ENCODE measurements at regions not wholly inside any gene's neighbourhood (a gene's known extent, or its start where the extent isn't known, plus 50 kb on each side); places are given as distances from the start of the nearest gene placed in this dataset.

- Histone ChIP-seq H3F3A (replicated peaks; ENCODE audit: insufficient read depth) (no peaks in the 10 kb centered on the region), H3K27ac (ENCODE audit: low read depth in 2 of 2, low read length in 1 of 2) (peak overlapping the region in 1 of 2 experiments; percentile 74; a peak in 1 of 4 replicates), H2AFZ (ENCODE audit: low read depth) (no peak overlapping the region), H3K4me2 (no peak overlapping the region), H3K4me1 (ENCODE audit: control insufficient read depth in 1 of 2, insufficient read depth in 2 of 2, low read depth in 1 of 2, low read length in 1 of 2) (peaks cover 0 to 17% of the 10 kb centered on the region in 2 experiments; a peak in 1 of 4 replicates), H3K79me2 (ENCODE audit: insufficient read depth) (no peaks in the 10 kb centered on the region), H3K4me3 (ENCODE audit: low read depth in 2 of 2, low read length in 1 of 2) (no peak overlapping the region), H4K20me1 (ENCODE audit: insufficient read depth) (no peaks in the 10 kb centered on the region), H3K9ac (no peak overlapping the region), H3K9me3 (no peaks in the 10 kb centered on the region), H3K9me2 (no peaks in the 10 kb centered on the region), H3K36me3 (replicated peaks in 1 of 2; ENCODE audit: control insufficient read depth in 1 of 2, insufficient read depth in 2 of 2, low read length in 1 of 2) (no peaks in the 10 kb centered on the region), H3K27me3 (ENCODE audit: insufficient read depth) (peaks cover 9% of the 10 kb centered on the region; the same call in 1 of the 2 replicates)
- POLR2A ChIA-PET, result no interaction called here
- DNase-seq, result no peak
- TF ChIP-seq SMC3 (IDR thresholded peaks at IDR 0.05; ENCODE audit: low read depth, low read length) (no peak), REST (IDR thresholded peaks at IDR 0.05; ENCODE audit: low read depth, low read length) (no peak), EP300 (IDR thresholded peaks at IDR 0.05; ENCODE audit: borderline replicate concordance in 1 of 2, low read depth in 1 of 2, low read length in 1 of 2) (no peak), USF2 (IDR thresholded peaks at IDR 0.05; ENCODE audit: borderline replicate concordance, low read depth, low read length) (no peak), JUND (IDR thresholded peaks at IDR 0.05) (no peak), PBX3 (IDR thresholded peaks at IDR 0.05) (no peak), NFIC (IDR thresholded peaks at IDR 0.05; ENCODE audit: borderline replicate concordance) (no peak), MAX (IDR thresholded peaks at IDR 0.05; ENCODE audit: low read depth) (no peak), GATA2 (CRISPR knock-in tag; IDR thresholded peaks at IDR 0.05) (no peak), NRF1 (IDR thresholded peaks at IDR 0.05; ENCODE audit: low read depth, low read length) (no peak), MEF2A (IDR thresholded peaks at IDR 0.05; ENCODE audit: borderline replicate concordance, low read depth) (no peak), POLR2AphosphoS5 (IDR thresholded peaks at IDR 0.05; ENCODE audit: low read depth, low read length) (no peak), CTCF (IDR thresholded peaks at IDR 0.05) (no peak), YY1 (IDR thresholded peaks at IDR 0.05; ENCODE audit: low read depth) (no peak), RXRA (IDR thresholded peaks at IDR 0.05; ENCODE audit: borderline replicate concordance, low read depth) (no peak), GABPA (IDR thresholded peaks at IDR 0.05; ENCODE audit: low read depth) (no peak), SIN3A (IDR thresholded peaks at IDR 0.05; ENCODE audit: borderline replicate concordance, low read depth, low read length) (no peak)
- CTCF ChIA-PET, result no interaction called here
- 19% methylated on average over 4 of the region's 4 CpGs for WGBS (ENCODE audit: low lambda C conversion rate)
Measured at GRCh38 chrX:39418254-39418704, 617.0 kb downstream of the MID1IP1 start.
